Esophagus muscularis mucosa (tissue), 3 donors: ENCODE measurements at regions not wholly inside any gene's neighbourhood (a gene's known extent, or its start where the extent isn't known, plus 50 kb on each side); places are given as distances from the start of the nearest gene placed in this dataset.

ENCODE experiments used
- CTCF ChIP-seq, 3 experiments: fragments of 200-600 bp in 2 of 3; fragments of 450-650 bp in 1 of 3; sonication (generic) in 2 of 3; IDR thresholded peaks; one replicate each; pipeline ENCODE4 v1.5.1; 2017 to 2019; ENCODE audit warnings: antibody characterized with exemption in 3 of 3, mild to moderate bottlenecking in 2 of 3, moderate library complexity in 1 of 3
- POLR2A ChIP-seq: fragments of 450-650 bp; IDR thresholded peaks from one replicate; pipeline ENCODE4 v1.6.1; 2017; ENCODE audit warnings: antibody characterized with exemption, moderate library complexity, mild to moderate bottlenecking, low read depth

GRCh38 chr2:156883804-156884203 is 373.7 kb upstream of the GALNT5 start:
- TF ChIP-seq CTCF (IDR thresholded peaks at IDR 0.05), result no peak
- no peak for TF ChIP-seq POLR2A
